ENCODE measurements at regions not wholly inside any gene's neighbourhood (a gene's known extent, or its start where the extent isn't known, plus 50 kb on each side); places are given as distances from the start of the nearest gene placed in this dataset.

- no peak for FAIRE-seq
- DNase-seq (ENCODE audit: low spot score in 2 of 2): no peak
Measured at GRCh38 chr7:108684629-108685028, 115.0 kb downstream of the DNAJB9 start.

- FAIRE-seq (no peak), DNase-seq (ENCODE audit: low spot score in 2 of 2) (no peak)
Measured at GRCh38 chr7:108686494-108686893, 116.8 kb downstream of the DNAJB9 start.

GRCh38 chr7:108697254-108697653 lies 127.6 kb downstream of the DNAJB9 start:
- FAIRE-seq (no peak), DNase-seq (ENCODE audit: low spot score in 2 of 2) (no peak)

GRCh38 chr7:108711611-108712010 lies 141.9 kb downstream of the DNAJB9 start:
- FAIRE-seq: no peak
- no peak for DNase-seq (ENCODE audit: low spot score in 2 of 2)

GRCh38 chr7:108716783-108717182 lies 147.1 kb downstream of the DNAJB9 start:
- DNase-seq (ENCODE audit: low spot score in 2 of 2): no peak
- FAIRE-seq: no peak

GRCh38 chr7:108717781-108718180 lies 148.1 kb downstream of the DNAJB9 start:
- FAIRE-seq (no peak), DNase-seq (ENCODE audit: low spot score in 2 of 2) (no peak)

- FAIRE-seq (no peak), DNase-seq (ENCODE audit: low spot score in 2 of 2) (no peak)
Measured at GRCh38 chr7:108719631-108720030, 150.0 kb downstream of the DNAJB9 start.

- no peak for FAIRE-seq
- no peak for DNase-seq (ENCODE audit: low spot score in 2 of 2)
Measured at GRCh38 chr7:108722561-108722960, 152.9 kb downstream of the DNAJB9 start.

- DNase-seq (ENCODE audit: low spot score in 2 of 2) (no peak), FAIRE-seq (no peak)
Measured at GRCh38 chr7:108723381-108723814, 153.7 kb downstream of the DNAJB9 start.

- FAIRE-seq (no peak), DNase-seq (ENCODE audit: low spot score in 2 of 2) (no peak)
Measured at GRCh38 chr7:108724251-108725100, 154.8 kb downstream of the DNAJB9 start.

- DNase-seq (ENCODE audit: low spot score in 2 of 2): no peak
- FAIRE-seq: no peak
Measured at GRCh38 chr7:108735814-108736213, 166.1 kb downstream of the DNAJB9 start.

- DNase-seq (ENCODE audit: low spot score in 2 of 2) (no peak), FAIRE-seq (no peak)
Measured at GRCh38 chr7:108736221-108736891, 166.7 kb downstream of the DNAJB9 start.

- FAIRE-seq: no peak
Measured at GRCh38 chr7:108770981-108771745, 201.5 kb downstream of the DNAJB9 start.

GRCh38 chr7:108771853-108772252 lies 202.2 kb downstream of the DNAJB9 start:
- FAIRE-seq (no peak), DNase-seq (ENCODE audit: low spot score in 2 of 2) (no peak)

More at GRCh38 chr7:108770981-108771745, 201.5 kb downstream of the DNAJB9 start:
- DNase-seq (ENCODE audit: low spot score in 2 of 2): no peak

GRCh38 chr7:108777966-108778365 lies 208.3 kb downstream of the DNAJB9 start:
- no peak for FAIRE-seq
- DNase-seq (ENCODE audit: low spot score in 2 of 2): no peak

- DNase-seq (ENCODE audit: low spot score in 2 of 2) (no peak), FAIRE-seq (peak; percentile 19)
Measured at GRCh38 chr7:108789451-108789850, 219.8 kb downstream of the DNAJB9 start.

GRCh38 chr7:108794466-108794865 lies 224.8 kb downstream of the DNAJB9 start:
- FAIRE-seq: no peak
- DNase-seq (ENCODE audit: low spot score in 2 of 2): no peak

GRCh38 chr7:108802650-108803049 lies 233.0 kb downstream of the DNAJB9 start:
- no peak for FAIRE-seq

GRCh38 chr7:108805808-108806397 lies 236.2 kb downstream of the DNAJB9 start:
- FAIRE-seq: no peak
- peak in 1 of 2 donors; percentile 1 for DNase-seq (ENCODE audit: low spot score in 2 of 2)

More at GRCh38 chr7:108802650-108803049, 233.0 kb downstream of the DNAJB9 start:
- no peak for DNase-seq (ENCODE audit: low spot score in 2 of 2)

GRCh38 chr7:108808549-108809266 lies 239.0 kb downstream of the DNAJB9 start:
- no peak for FAIRE-seq
- DNase-seq (ENCODE audit: low spot score in 2 of 2): no peak
